ENCODE measurements at regions not wholly inside any gene's neighbourhood (a gene's known extent, or its start where the extent isn't known, plus 50 kb on each side); places are given as distances from the start of the nearest gene placed in this dataset.

GRCh38 chr21:18663663-18664062 is 260.1 kb upstream of the TMPRSS15 start:
- Mint-ChIP-seq H3K4me1 (ENCODE audit: low read depth) (no peaks in the 10 kb centered on the region), H3K27ac (no peak overlapping the region), H3K9me3 (peaks cover 9% of the 10 kb centered on the region), H3K4me3 (no peak overlapping the region), H3K36me3 (ENCODE audit: low read depth) (no peaks in the 10 kb centered on the region), H3K27me3 (no peaks in the 10 kb centered on the region)
- ChIA-PET CTCF (no interaction called here), POLR2A (no interaction called here)
- intact Hi-C loops (cut with micrococcal nuclease), result no loop called here
- DNase-seq (no peak), ATAC-seq (no peak)
- no peak for TF ChIP-seq CTCF (IDR thresholded peaks at IDR 0.05)

DNA sequence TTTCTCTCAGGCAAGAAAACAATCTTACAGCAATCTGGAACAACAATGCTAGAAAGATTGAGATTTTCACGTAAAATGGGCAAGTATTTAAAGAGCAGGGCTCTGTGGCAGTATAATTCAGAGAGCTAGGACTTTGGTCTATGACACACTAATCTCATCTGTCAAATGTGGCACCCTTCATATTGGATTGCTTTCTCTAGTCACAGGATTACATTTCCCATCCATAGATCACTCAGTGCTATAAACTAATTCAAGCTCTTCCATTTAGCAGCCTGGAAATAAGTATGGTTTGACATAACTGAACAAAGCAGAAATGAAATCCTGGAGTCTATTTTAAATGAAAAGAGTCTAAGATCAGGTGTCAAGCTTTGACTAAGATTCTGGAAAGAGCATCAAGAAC is 263.1 kb upstream of the TMPRSS15 start:
- H3K27ac Mint-ChIP-seq, result no peak overlapping the region
- intact Hi-C loops (cut with micrococcal nuclease), result no loop called here
- H3K4me3 Mint-ChIP-seq, result no peak overlapping the region
- ChIA-PET POLR2A (no interaction called here), CTCF (no interaction called here)
- H3K36me3 Mint-ChIP-seq (ENCODE audit: low read depth), result no peaks in the 10 kb centered on the region
- ATAC-seq, result no peak
- H3K9me3 Mint-ChIP-seq, result peaks cover 14% of the 10 kb centered on the region
- TF ChIP-seq CTCF (IDR thresholded peaks at IDR 0.05), result no peak
- H3K27me3 Mint-ChIP-seq, result no peaks in the 10 kb centered on the region
- DNase-seq, result no peak
- no peaks in the 10 kb centered on the region for H3K4me1 Mint-ChIP-seq (ENCODE audit: low read depth)

DNA sequence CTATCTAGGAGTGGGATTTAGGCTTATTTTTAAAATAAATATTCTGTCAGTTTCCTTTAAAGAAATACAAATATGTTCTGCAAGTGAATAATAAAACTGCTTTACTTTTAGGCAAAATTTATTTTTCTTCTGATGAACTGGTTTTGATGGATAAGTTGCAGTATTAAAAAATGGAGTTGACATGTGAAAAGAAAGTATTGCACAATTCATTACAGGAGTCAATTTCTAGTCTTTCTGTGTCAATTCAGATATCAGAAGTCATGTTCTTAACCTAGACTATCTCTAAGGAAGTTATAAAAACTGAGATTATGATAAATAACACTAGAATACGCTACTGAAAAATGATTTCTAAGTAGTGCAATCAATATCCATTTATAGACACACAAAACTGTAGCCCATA is 270.2 kb upstream of the TMPRSS15 start:
- DNase-seq (no peak), ATAC-seq (no peak)
- no peak overlapping the region for H3K4me3 Mint-ChIP-seq
- H3K27ac Mint-ChIP-seq, result no peak overlapping the region
- CTCF ChIA-PET, result no interaction called here
- no peaks in the 10 kb centered on the region for H3K36me3 Mint-ChIP-seq (ENCODE audit: low read depth)
- H3K9me3 Mint-ChIP-seq, result peaks cover 9% of the 10 kb centered on the region
- POLR2A ChIA-PET, result no interaction called here
- H3K4me1 Mint-ChIP-seq (ENCODE audit: low read depth), result no peaks in the 10 kb centered on the region
- no peaks in the 10 kb centered on the region for H3K27me3 Mint-ChIP-seq
- TF ChIP-seq CTCF (IDR thresholded peaks at IDR 0.05), result no peak
- intact Hi-C loops (cut with micrococcal nuclease), result no loop called here

GRCh38 chr21:18677632-18678031 is 274.0 kb upstream of the TMPRSS15 start:
- DNase-seq (no peak), ATAC-seq (no peak)
- no peak for TF ChIP-seq CTCF (IDR thresholded peaks at IDR 0.05)
- intact Hi-C loops (cut with micrococcal nuclease), result no loop called here
- H3K4me3 Mint-ChIP-seq, result no peak overlapping the region
- H3K27ac Mint-ChIP-seq, result no peak overlapping the region
- ChIA-PET CTCF (no interaction called here), POLR2A (no interaction called here)
- peaks cover 6% of the 10 kb centered on the region for H3K9me3 Mint-ChIP-seq
- no peaks in the 10 kb centered on the region for H3K4me1 Mint-ChIP-seq (ENCODE audit: low read depth)
- no peaks in the 10 kb centered on the region for H3K27me3 Mint-ChIP-seq
- H3K36me3 Mint-ChIP-seq (ENCODE audit: low read depth), result no peaks in the 10 kb centered on the region

DNA sequence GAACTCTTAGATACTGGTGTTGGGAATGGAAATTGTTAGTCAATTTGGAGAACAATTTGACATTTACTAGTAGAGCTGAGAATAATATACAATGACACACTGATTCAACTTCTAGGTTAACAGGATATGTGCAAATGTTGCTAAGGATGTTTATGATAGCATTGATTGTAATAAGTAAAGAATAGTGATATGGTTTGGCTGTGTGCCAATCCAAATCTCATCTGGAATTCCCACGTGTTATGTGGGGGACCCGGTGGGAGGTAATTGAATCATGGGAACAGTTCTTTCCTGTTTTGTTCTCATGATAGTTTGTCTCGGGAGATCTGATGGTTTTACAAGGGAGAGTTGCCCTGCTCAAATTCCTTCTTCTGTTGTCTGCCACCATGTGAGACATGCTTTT is 302.4 kb upstream of the TMPRSS15 start:
- Mint-ChIP-seq H3K27ac (no peak overlapping the region), H3K36me3 (ENCODE audit: low read depth) (no peaks in the 10 kb centered on the region), H3K9me3 (peaks cover 9% of the 10 kb centered on the region), H3K4me3 (no peak overlapping the region), H3K4me1 (ENCODE audit: low read depth) (no peaks in the 10 kb centered on the region), H3K27me3 (no peaks in the 10 kb centered on the region)
- intact Hi-C loops (cut with micrococcal nuclease), result no loop called here
- DNase-seq, result no peak
- POLR2A ChIA-PET, result no interaction called here
- no peak for TF ChIP-seq CTCF (IDR thresholded peaks at IDR 0.05)
- CTCF ChIA-PET, result no interaction called here
- no peak for ATAC-seq
